HG03064 (cell line): ENCODE measurements at regions not wholly inside any gene's neighbourhood (a gene's known extent, or its start where the extent isn't known, plus 50 kb on each side); places are given as distances from the start of the nearest gene placed in this dataset.

Source experiments
- ATAC-seq: cut with Tn5 transposase; IDR thresholded peaks from one replicate; pipeline ENCODE4 v1.9.1; 2021; ENCODE audit warnings: low read depth; ENCODE audit not compliant: unreplicated experiment

- ATAC-seq: no peak
Measured at GRCh38 chr20:7722564-7722963, 217.7 kb downstream of the HAO1 start.

GRCh38 chr20:7723284-7723683 is 217.0 kb downstream of the HAO1 start:
- ATAC-seq: no peak

GRCh38 chr20:7728338-7728737 is 211.9 kb downstream of the HAO1 start:
- no peak for ATAC-seq

- no peak for ATAC-seq
Measured at GRCh38 chr20:7734216-7734615, 206.0 kb downstream of the HAO1 start.

DNA sequence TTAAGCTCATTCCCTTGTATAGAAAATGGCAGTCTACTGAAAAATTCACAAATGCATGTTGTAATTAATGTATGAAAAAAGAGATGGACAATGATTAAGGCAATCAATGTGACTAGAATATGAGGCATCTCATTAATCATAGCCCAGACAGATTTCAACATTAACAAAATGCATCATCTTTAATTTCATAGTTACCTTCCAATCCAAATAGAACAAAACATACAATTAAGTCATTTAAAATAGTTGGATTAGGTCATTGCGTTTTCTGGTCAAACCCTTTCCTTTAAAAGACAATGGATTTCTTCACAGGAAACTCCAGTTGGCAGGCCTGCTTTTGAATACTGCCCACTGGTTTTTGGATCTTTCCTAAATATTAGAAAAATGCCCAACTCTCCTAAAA is 203.9 kb downstream of the HAO1 start:
- ATAC-seq: no peak

DNA sequence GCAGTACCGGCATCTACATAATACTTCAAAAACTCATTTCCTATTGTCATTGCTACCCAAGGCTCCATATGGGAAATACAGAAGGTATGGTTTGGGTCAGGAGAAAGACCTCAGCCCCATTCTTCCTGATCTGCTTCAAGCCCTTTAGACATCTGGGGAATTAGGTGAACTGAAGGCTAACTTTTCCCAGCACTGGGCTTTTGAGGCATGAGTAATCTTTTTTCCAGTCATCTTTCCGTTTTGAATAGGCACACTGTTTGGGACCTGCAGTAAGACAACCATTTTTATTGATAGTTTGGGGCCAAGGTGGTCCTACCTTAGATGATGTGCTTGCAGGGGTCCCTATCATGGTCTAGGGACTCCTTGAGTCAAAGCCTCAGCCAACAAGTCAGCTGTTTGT is 198.4 kb downstream of the HAO1 start:
- ATAC-seq: no peak

DNA sequence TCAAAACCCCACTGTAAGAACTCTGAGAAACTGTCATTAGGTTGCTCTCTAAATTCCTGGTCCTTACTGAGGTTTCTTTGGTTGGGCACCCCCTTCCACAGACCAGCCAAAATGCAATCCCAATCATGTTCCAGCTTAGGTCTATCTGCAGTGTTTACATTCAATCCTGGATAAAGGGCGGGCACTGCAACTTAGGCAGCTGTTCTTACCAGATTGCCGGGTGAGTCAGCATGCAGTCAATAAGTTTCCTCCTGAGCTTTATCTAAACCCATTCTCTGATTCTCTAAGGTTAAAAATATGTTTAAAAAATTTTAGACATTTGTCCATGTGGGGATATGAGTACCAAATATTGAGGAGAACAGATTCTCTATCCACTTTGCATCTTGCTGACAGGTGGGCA is 197.8 kb downstream of the HAO1 start:
- no peak for ATAC-seq

- ATAC-seq: no peak
Measured at GRCh38 chr20:7744411-7744810, 195.8 kb downstream of the HAO1 start.

DNA sequence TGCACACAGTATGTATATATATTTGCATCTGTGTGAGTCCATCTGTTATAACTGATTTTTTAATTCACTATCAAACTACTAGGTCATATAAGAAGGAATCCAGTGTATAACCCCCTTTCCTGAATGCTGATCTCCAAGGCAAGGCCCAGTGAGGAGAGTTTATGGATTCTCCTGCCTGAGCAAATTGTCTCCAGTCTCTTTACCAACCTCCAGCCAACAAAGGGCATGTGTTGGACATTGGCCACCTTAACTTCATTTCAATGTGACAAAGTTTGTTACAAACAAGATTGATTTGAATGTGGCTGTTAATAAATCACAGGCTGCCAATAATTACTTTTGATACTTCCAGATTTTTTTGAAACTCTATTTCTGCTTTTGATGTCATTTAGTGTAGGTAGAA is 191.6 kb downstream of the HAO1 start:
- ATAC-seq: no peak

GRCh38 chr20:7754102-7754501 is 186.2 kb downstream of the HAO1 start:
- no peak for ATAC-seq

DNA sequence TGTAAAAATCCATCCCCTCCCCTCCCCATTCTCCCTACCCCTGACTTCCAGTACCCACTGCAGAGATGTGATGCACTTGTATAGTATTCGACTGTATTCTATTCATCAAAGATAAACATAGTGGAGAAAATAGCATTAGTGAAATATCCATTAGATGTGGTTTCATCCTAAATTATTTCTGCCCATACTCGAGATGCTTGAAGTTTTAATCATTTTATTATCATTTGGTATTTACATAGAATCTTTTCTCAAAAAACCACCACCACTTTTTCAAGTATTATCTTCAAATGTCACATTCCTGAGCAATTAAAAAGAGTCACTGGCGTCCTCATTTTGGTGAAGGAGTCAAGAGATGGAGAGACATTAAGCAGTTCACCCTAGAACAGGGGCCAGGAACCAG is 181.9 kb downstream of the HAO1 start:
- no peak for ATAC-seq

GRCh38 chr20:7760247-7761031 is 179.8 kb downstream of the HAO1 start:
- no peak for ATAC-seq

GRCh38 chr20:7765221-7765620 is 175.0 kb downstream of the HAO1 start:
- ATAC-seq: no peak

DNA sequence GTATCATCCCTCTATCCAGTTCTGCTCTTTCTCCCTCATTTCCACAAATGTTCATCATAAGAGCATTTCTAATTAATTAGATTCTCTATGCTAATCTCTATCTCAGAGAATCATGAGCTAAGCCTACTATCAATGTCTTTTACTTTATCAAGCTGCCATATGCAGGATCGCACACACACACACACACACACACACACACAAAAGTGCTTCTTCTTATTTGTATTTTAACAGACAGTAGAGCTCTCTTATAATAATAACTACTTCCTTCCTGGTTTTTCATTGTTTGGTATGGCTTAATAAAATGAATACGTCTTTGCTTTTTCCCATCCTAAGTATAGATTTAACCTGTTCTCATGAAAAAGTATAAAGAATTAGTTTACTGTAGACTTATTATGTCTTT is 170.2 kb downstream of the HAO1 start:
- no peak for ATAC-seq

DNA sequence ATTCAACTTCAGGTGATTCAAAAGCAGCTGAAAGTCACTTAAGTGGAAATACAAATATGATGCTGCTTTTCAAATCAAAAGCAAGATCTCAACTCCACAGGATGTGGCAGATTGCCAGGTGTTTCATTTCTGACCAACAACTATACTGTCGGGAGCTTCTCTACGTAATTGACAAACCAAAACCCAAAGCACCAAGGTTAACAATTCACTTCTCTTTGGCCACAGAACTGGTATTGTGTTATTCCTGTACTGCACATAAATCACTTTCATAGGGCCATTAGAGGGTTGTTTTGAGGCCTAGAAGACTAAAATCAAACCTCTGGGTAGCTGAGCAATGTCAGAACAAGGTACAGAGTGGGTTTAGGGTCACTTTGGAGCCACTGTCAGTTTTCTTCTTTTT is 169.7 kb downstream of the HAO1 start:
- peak; percentile 95 for ATAC-seq

DNA sequence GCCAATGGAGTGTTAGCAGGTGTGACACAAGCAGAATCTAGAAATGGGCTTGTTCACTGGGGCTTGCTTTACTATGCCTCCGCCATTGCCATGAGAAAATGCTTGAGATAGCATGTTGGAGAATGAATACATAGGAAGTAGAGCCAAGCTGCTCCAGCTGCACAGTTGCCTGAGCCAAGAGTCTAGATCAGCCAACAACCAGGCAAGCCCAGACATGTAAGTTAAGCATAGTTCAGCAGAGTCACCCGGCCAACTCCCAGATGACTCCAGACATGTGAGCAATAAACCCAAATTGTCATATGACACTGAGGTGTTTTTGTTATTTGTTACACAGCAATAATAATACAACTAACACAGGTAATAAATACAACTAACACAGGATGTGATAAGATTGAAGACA is 167.9 kb downstream of the HAO1 start:
- no peak for ATAC-seq

GRCh38 chr20:7773511-7773910 is 166.7 kb downstream of the HAO1 start:
- no peak for ATAC-seq

GRCh38 chr20:7775072-7775471 is 165.2 kb downstream of the HAO1 start:
- ATAC-seq: no peak

DNA sequence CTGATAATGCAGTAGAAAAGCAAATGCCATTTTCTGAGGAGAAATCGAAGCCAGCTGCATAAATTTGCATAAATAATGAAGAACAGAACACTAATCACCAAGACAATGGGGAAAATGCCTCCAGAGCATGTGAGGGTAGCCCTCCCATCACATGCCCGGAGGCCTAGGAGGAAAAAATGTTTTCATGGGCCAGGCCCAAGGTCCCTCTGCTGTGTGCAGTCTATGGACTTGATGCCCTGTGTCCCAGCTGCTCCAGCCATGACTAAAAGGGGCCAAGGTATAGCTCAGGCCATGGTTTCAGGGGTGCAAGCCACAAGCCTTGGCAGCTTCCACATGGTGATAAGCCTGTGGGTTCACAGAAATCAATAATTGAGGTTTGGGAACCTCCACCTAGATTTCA is 164.1 kb downstream of the HAO1 start:
- no peak for ATAC-seq

GRCh38 chr20:7790189-7790588 is 150.1 kb downstream of the HAO1 start:
- ATAC-seq: no peak

DNA sequence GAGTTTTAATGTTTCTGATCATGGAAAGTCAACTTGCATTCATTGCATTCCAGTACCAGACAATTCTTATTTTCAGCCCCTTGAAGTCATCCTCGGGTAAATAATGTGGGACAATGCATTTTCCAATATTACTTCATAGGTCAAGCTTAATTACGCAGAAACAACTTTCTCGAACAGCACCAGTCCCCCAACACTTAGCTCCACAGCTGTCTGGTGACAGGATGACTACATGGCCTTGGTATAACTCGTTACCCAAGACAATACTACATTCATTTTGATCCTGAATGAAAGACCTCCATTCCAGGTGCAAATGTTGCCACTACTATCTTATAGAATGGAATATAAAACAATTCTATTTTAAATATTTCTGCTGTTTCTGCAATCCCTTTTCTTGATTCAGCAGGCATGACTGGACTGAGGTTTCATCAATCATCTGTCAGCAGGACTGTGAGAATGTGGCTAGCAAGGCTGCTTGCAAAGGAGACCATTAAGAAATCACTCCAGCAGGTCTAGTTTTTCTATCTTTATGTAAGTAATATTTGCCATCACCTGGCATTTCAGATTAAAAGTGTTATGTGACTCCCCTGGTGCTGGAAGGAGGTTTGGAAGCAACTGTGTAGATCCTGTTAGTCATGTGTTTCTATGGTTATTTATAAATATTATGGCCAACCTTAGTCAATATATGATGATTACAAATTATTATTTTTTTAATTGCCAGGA is 147.9 kb downstream of the HAO1 start:
- ATAC-seq: no peak

- ATAC-seq: no peak
Measured at GRCh38 chr20:7798176-7798575, 142.1 kb downstream of the HAO1 start.
